SU-DHL-6 (cell line): ENCODE measurements at regions not wholly inside any gene's neighbourhood (a gene's known extent, or its start where the extent isn't known, plus 50 kb on each side); places are given as distances from the start of the nearest gene placed in this dataset.

ENCODE experiments used
- H2AFZ ChIP-seq: fragments of 200-600 bp; sonication (generic); 2 replicates; pipeline ENCODE4 v1.6.1; 2014; ENCODE audit warnings: low read depth, mild to moderate bottlenecking, moderate library complexity, mixed read lengths, antibody characterized with exemption, low read length; ENCODE audit not compliant: severe bottlenecking
- H3F3A ChIP-seq: fragments of 200-600 bp; shearing (Covaris generic); 2 replicates; pipeline ENCODE4 v1.6.0; 2016; ENCODE audit warnings: antibody characterized with exemption, mild to moderate bottlenecking; ENCODE audit not compliant: insufficient read depth
- H3K27ac ChIP-seq: fragments of 200-600 bp; sonication (generic); 2 replicates; pipeline ENCODE4 v1.5.1; 2016; ENCODE audit warnings: low read depth, mild to moderate bottlenecking, low read length, moderate library complexity, mixed read lengths
- H3K27me3 ChIP-seq: fragments of 200-600 bp; sonication (generic), shearing (Covaris generic); 2 replicates; pipeline ENCODE4 v1.6.0; 2014; ENCODE audit warnings: mild to moderate bottlenecking, low read length
- H3K36me3 ChIP-seq: fragments of 200-600 bp; sonication (generic); 2 replicates; pipeline ENCODE4 v1.6.1; 2014; ENCODE audit warnings: mild to moderate bottlenecking, low read length, mixed read lengths
- H3K4me2 ChIP-seq: fragments of 300-600, 200-600 bp; shearing (Covaris generic), sonication (generic); 2 replicates; pipeline ENCODE4 v1.6.0; 2014; ENCODE audit warnings: low read length, low read depth, mild to moderate bottlenecking; ENCODE audit not compliant: poor library complexity, severe bottlenecking
- H3K4me3 ChIP-seq: fragments of 200-600 bp; sonication (generic); 2 replicates; pipeline ENCODE4 v1.5.1; 2014; ENCODE audit warnings: antibody characterized with exemption, low read length, mild to moderate bottlenecking, mixed read lengths; ENCODE audit not compliant: insufficient read depth, poor library complexity, severe bottlenecking
- H3K79me2 ChIP-seq: fragments of 200-600 bp; sonication (generic); 2 replicates; pipeline ENCODE4 v1.6.1; 2014; ENCODE audit warnings: mild to moderate bottlenecking, low read length, moderate library complexity; ENCODE audit not compliant: insufficient read depth
- H3K9ac ChIP-seq: fragments of 200-600 bp; sonication (generic); 2 replicates; pipeline ENCODE4 v1.7.0; 2014; ENCODE audit warnings: mild to moderate bottlenecking, low read length
- H3K9me2 ChIP-seq: fragments of 200-600 bp; sonication (generic); replicated peaks from 2 replicates; pipeline ENCODE4 v1.6.1; 2014; ENCODE audit warnings: low read length; ENCODE audit not compliant: insufficient read depth
- H3K9me3 ChIP-seq: fragments of 200-600 bp; sonication (generic); 2 replicates; pipeline ENCODE4 v1.6.1; 2014; ENCODE audit warnings: low read length, mixed read lengths; ENCODE audit not compliant: insufficient read depth
- H4K20me1 ChIP-seq: fragments of 200-600 bp; sonication (generic); 2 replicates; pipeline ENCODE4 v1.6.1; 2014; ENCODE audit warnings: low read depth, mild to moderate bottlenecking, antibody characterized with exemption, low read length, moderate library complexity, mixed read lengths
- EZH2phosphoT487 ChIP-seq: fragments of 200-600 bp; sonication (generic), shearing (Covaris generic); conservative IDR thresholded peaks from 2 replicates; pipeline ENCODE4 v1.6.1; 2018; ENCODE audit warnings: mild to moderate bottlenecking, antibody characterized with exemption, low read length, moderate library complexity, mixed read lengths
- TF ChIP-seq, protein P1 (sequence below): fragments of 200-600 bp; sonication (generic); IDR thresholded peaks from one replicate; pipeline ENCODE4 v1.5.1; 2017; ENCODE audit warnings: antibody characterized with exemption, mild to moderate bottlenecking, low read length, moderate library complexity; ENCODE audit not compliant: insufficient read depth, poor library complexity, severe bottlenecking

- Histone ChIP-seq H3K4me3 (no peak overlapping the region), H3K9me2 (no peaks in the 10 kb centered on the region), H3K79me2 (no peaks in the 10 kb centered on the region), H4K20me1 (no peaks in the 10 kb centered on the region), H3K9ac (no peak overlapping the region), H3K4me2 (no peak overlapping the region), H3F3A (no peaks in the 10 kb centered on the region), H3K27me3 (no peaks in the 10 kb centered on the region), H3K27ac (no peak overlapping the region), H3K9me3 (no peaks in the 10 kb centered on the region), H3K36me3 (no peaks in the 10 kb centered on the region), H2AFZ (no peak overlapping the region)
- no peak for TF ChIP-seq EZH2phosphoT487
- TF ChIP-seq, protein P1, sequence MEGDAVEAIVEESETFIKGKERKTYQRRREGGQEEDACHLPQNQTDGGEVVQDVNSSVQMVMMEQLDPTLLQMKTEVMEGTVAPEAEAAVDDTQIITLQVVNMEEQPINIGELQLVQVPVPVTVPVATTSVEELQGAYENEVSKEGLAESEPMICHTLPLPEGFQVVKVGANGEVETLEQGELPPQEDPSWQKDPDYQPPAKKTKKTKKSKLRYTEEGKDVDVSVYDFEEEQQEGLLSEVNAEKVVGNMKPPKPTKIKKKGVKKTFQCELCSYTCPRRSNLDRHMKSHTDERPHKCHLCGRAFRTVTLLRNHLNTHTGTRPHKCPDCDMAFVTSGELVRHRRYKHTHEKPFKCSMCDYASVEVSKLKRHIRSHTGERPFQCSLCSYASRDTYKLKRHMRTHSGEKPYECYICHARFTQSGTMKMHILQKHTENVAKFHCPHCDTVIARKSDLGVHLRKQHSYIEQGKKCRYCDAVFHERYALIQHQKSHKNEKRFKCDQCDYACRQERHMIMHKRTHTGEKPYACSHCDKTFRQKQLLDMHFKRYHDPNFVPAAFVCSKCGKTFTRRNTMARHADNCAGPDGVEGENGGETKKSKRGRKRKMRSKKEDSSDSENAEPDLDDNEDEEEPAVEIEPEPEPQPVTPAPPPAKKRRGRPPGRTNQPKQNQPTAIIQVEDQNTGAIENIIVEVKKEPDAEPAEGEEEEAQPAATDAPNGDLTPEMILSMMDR = no peak
Observed at GRCh38 chr11:42800041-42800440, 511.8 kb upstream of the API5 start.

GRCh38 chr11:42802201-42802899 lies 509.4 kb upstream of the API5 start:
- no peak for TF ChIP-seq EZH2phosphoT487
- TF ChIP-seq, protein P1 = no peak
- Histone ChIP-seq H3K9me2 (no peaks in the 10 kb centered on the region), H3K36me3 (no peaks in the 10 kb centered on the region), H3K27me3 (no peaks in the 10 kb centered on the region), H3K79me2 (no peaks in the 10 kb centered on the region), H3K9ac (no peak overlapping the region), H3K9me3 (no peaks in the 10 kb centered on the region), H4K20me1 (no peaks in the 10 kb centered on the region), H3K4me2 (no peak overlapping the region), H3K4me3 (no peak overlapping the region), H3K27ac (no peak overlapping the region), H3F3A (no peaks in the 10 kb centered on the region), H2AFZ (no peak overlapping the region)

- Histone ChIP-seq H2AFZ (no peak overlapping the region), H3F3A (no peaks in the 10 kb centered on the region), H3K4me3 (no peak overlapping the region), H3K4me2 (no peak overlapping the region), H3K9me2 (no peaks in the 10 kb centered on the region), H3K27me3 (no peaks in the 10 kb centered on the region), H4K20me1 (no peaks in the 10 kb centered on the region), H3K79me2 (no peaks in the 10 kb centered on the region), H3K27ac (no peak overlapping the region), H3K9ac (no peak overlapping the region), H3K36me3 (no peaks in the 10 kb centered on the region), H3K9me3 (no peaks in the 10 kb centered on the region)
- TF ChIP-seq, protein P1 = no peak
- no peak for TF ChIP-seq EZH2phosphoT487
Observed at GRCh38 chr11:42806191-42806590, 505.6 kb upstream of the API5 start.
